Forelimb muscle (tissue), 1 donor: ENCODE measurements at regions not wholly inside any gene's neighbourhood (a gene's known extent, or its start where the extent isn't known, plus 50 kb on each side); places are given as distances from the start of the nearest gene placed in this dataset.
"Not testable (repeated sequence)": the region's sequence is repeated elsewhere in the genome, so short reads cannot be mapped to it uniquely, and the experiment has no call there.

Experiments used
- DNase-seq: peaks from one replicate; pipeline ENCODE4 v3.0.0-alpha.2; 2013; ENCODE audit warnings: low read depth

DNA sequence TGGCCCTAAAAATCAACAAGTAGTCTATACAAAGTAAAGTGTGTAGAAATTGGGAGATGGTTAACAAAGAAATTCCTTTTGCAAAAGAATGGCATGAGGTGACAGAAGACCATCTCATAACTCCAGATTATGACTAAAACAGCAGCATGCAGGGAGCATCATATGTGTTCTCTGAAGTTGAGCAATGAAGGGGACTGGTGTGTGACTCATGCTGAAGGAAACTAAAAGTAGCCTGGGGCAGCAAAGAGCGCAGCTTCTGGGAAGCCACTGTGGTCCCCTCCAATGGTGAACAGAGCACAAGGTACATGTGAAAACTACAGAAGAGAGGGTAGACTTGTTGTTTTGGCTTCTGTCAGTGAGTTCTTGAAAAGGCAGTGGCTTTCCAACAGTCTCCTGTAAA, 133.4 kb downstream of the MACC1 start:
- DNase-seq: no peak

DNA sequence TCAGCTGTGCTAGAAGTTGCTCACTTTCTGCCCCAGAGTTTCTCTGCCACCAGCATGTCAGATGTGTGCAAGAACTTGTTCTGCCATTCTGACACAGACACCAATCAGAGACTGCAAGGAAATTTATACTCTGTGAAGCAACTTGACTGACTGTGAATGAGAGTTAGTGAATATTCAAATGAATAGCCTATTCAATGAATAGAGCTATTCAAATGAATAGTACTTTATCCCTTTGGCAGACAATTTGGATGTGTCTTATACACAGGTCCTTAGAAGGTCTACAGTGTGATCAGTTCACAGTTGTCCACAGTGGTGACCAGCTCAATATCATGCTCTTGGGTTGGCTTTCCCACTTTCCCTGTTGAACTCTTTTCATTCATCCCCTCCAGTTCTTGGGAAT, 138.1 kb downstream of the MACC1 start:
- DNase-seq: no peak

DNA sequence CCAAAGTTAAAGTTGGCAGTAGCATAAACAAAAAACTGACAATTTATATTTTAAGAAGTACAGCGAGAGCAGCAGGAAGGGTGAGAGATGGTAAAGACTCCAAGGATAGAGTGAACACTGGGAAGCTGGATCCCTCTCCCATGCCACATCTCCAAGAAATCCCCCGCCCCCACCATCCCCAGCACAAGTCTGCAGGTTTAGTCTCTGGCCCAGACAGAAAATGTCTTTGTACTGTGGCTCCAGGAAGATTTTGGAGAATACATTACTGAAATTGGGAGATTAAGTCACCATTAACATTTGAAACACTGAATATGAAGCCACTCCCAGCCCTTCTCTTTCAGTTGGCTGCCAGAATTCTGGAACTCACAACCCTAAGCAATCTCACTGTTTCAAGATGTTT, 140.3 kb downstream of the MACC1 start:
- DNase-seq: no peak

DNA sequence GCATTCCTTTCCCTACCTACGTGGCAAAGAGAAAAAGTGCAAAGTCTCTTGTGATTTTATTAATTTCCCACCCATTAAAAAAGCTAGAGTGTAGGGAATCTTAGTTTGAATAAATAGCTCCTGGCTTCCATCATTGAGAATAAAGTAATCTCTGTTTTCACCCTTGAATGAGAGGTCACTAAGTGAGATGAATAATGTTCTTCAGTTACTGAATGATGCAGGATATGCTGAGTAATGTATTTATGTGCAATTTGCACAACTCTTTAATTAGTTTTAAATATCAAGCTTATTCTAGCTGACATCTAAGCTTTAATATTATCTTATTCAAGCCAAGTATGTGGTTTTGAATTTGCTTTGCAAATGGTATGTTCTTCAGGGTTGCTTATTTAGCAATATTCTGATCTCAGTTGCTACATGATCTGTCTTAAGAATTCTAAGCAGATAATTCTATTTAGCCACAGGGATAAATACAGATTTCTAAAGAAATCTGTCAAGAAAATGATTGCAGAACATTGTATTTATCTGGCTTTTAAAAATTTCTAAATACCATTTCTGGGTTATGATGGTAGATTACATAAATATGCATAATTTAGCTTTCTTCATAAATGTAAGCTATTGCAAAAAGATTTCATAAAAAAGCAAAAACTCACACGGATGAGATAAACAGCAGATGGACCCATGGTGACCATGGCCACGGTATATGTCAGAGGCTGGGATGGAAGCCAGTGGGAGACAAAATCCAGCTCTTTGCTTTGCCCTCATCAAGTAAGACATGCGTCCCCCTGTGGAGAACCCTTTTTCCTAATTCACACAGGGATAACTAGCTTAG, 141.0 kb downstream of the MACC1 start:
- no peak for DNase-seq

DNA sequence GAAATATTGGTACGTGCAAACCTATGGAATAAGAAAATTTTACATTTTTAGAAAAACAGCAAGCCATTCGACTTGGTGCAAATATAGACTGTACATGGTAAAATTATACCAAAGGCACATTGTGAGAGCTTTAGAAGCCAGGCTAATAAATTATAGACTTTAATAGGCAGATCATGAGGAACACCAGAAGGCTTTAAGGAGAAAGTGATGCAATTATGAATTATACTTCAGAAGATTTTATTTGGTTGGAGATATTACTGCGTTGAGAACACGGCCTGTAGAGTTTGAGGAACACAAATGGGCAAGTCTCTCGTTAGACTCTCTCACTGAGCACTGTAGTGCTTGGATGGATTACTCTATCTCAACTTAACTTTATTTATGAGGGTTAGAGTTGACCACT, 141.7 kb downstream of the MACC1 start:
- DNase-seq: no peak

DNA sequence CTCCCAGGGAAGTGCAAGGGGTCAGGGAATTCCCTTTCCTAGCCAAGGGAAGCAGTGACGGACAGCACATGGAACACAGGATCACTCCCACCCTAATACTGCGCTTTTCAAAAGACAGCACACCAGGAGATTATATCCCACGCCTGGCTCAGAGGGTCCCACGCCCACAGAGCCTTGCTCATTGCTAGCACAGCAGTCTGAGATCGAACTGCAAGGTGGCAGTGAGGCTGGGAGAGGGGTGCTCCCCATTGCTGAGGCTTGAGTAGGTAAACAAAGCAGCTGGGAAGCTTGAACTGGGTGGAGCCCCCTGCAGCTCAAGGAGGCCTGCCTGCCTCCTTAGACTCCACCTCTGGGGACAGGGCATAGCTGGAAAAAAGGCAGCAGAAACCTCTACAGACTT, 149.2 kb downstream of the MACC1 start:
- DNase-seq: not testable (repeated sequence)

DNA sequence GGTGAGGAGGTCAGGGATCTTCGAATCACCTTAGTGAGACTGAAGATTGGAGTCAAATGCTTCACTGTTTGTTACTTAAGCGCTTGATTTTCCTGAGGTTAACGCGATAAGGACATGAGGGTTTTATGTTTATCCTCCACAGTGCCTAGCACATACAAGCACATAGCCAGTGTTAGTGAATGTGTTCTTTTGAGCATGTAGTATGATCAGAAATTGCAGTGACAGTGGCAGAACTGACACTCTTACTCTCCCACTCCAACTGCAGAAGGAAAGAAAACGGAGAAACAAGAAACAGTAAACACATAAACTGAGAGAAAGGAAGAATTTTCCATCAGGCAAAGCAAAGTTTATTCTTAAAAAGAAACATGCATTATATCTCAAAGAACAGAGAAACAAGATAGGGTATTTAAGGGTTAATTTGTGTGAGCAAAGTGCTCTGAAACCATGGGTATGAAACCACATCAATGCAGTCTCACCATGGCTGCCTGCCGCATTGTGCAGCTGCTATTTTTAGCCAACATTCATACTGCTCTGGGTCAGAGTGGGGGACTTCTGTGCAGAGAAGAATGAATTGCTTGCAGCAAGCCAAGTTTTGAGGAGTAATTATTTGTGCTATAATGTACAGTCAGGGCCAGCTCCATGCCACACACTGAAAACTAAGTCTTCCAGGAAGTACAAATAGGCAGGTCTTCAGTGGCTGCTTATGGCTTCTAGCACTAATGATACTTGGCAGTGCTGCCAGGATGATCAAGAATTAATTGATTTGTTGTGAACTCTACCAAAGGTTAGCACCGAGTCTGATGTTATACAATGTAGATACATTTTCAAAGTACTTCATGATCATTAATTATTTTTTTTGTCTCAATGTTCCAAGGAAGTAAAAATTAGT, 152.0 kb downstream of the MACC1 start:
- no peak for DNase-seq

DNA sequence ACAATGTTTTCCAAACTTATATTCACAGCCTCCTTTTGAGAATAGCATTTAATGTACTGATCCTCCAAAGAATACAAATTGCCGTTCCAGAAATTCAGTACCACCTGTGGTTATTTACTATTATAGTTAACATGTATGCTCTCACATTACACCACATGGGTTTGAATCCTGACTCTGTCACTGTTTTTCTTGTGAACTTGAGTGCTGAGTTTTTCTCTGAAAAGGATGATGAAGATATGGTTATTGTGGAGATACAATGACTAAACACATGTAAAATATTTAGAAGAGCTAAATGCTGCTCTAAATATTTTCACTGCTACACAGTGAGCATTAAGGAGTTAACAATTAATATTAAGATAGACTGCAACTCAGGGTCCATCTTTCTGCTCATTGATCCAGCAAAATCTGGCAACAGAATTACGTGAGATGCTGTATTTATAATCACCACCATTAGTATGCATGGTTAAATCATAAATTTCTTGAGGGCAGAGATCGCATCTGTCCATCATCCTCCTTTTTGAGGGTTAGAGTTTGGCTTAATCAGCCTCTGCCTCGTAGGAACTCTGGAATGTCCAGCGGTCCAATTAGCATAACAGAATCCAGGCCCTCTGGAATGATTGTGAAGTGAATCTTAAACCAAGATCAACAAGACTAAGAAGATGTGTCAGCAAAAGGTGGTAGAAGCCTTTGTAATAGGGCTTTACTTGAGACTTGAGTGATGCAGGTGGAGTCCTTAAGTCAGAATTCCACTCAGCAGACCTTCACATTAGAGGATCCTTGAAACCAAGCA, 152.8 kb downstream of the MACC1 start:
- DNase-seq: no peak

DNA sequence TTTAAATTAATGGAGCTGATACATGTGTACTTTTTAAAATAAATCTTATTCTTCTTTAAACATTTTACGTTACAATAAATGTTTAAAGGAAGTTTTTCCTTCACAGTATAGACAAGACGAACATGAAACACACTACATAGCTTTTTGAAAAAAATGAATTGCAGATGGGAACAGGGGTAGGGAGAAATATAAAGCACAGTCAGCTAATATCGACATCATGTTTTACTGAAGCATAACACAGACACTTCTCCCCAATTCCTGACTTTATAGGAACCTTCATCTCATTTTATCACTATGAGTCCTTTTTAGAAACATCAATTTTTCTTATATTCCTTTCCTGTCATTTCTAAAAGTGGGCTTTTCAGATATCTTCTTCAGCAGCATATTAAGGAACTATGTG, 153.5 kb downstream of the MACC1 start:
- DNase-seq: no peak

DNA sequence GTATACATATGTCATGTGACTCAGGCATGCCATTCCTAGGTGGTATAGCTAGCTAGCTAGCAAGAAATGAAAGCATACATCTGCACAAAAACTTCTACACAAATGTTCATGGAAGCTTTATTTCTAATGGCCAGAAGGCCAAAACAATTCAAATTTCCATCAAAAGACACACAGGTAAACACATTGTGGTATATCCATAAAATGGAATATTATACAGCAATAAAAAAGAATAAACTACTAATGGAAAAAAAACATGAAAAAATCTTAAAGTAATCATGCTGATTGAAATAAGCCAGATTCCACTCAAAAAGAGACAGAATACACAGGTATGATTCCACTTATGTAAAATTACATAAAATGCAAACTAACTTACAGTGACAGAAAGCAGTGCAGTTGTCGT, 154.3 kb downstream of the MACC1 start:
- DNase-seq: no peak

DNA sequence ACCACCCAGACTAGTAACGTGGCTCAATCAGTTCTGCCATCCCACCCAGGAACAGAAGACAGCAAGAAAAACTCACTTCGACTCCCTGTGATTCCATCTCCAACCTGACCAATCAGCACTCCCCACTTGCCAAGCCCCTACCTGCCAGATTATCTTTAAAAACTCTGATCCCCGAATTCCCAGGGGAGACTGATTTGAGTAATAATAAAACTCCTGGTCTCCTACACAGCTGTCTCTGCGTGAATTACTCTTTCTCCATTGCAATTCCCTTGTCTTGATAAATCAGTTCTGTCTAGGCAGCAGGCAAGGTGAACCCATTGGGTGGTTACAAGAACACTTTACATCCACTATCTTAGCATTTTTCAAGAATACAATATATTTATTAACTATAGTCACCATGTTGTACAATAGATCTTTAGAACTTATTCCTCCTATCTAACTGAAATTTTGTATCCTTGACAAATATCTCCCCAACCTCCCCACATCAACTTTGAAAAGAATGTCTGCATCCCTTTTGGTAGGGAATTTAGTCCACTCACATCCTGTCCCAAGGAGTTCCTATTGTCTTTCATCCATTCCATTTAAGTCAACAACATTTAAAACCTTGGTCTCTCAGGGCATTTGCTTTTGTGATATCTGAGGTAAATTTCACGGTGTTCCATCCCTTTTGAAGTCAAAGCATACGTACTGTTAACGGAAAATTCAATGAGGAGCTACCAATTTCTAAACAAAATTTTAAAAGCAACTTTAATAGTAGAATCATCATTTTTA, 163.7 kb downstream of the MACC1 start:
- no peak for DNase-seq

DNA sequence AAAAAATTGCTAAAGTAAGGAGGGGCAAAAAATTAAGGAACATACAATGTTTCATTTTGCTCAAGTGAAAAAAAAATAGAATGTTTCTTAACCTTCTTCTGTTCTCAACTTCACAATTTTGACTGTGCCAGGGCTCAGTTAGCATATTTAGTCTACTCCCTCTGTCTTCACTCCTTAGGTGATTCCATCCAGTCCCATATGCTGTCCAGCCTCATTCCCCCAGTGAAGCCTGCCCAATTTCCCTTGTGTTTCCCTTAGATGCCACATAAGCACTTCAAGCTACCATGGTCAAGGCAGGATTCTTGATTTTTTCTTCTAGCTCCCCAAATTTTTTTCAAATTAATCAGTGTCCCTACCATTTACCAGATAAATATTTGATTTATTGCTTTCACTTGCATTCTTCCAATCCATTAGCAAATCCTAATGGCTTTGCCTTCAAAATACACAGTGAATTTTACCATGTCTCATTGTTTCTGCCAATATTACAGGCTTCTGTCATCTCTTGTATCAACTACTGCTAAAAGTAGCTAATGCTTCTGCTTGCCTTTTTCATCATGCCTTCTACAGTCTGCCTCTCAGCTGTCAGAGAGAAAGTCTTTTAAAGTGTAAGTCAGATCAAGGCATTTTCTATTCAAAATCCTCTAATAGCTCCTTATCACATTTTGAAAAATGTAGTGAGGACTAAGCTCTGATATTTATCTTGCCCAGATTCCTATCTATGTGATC, 166.8 kb downstream of the MACC1 start:
- DNase-seq: no peak

DNA sequence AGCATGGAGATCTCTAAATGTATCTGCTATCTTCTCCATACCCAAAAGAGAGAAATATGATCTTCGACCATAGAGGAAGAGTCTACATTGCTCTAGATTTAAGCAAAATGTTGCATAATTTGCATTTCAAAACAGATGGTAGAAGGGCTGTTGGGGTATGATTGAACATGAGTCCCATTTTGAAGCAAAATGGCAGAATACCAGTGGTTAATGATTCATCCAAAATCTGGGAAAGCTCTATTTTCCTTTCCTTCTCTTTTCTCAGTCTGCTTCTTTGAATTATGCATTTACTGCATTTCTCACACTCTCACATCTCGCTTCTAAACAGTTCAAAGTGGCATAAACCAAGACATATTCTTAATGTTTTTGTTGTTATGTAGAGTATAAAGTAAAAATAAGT, 178.5 kb downstream of the MACC1 start:
- DNase-seq: no peak

DNA sequence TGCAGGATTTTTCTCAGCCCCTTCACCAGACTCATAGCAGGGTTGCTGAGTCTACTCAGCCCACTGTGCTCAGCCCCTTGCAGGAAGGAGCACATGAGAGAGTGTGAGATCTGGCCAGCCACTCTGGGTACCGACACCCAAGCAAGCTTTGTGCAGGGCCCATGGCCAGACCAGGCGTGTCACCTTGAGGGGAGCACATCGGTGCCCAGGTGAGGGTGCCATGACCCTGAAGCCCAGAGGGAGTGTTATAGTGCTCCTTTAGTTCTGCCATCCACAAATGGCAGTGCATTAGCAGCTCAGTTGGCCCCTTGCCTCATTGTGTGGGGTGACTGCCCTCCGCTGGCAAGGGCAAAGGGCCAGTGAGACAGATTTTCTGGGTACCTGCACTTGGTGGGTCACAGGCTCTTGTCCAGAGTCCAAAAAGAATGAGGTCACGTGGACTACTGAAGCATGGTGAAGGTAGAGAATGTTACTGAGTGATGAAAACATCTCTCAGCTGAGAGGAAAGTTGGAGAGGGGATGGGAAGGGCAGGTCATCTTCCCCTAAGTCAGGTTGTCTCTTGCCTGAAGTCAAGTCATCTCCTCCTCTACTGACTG, 181.8 kb downstream of the MACC1 start:
- DNase-seq: no peak

DNA sequence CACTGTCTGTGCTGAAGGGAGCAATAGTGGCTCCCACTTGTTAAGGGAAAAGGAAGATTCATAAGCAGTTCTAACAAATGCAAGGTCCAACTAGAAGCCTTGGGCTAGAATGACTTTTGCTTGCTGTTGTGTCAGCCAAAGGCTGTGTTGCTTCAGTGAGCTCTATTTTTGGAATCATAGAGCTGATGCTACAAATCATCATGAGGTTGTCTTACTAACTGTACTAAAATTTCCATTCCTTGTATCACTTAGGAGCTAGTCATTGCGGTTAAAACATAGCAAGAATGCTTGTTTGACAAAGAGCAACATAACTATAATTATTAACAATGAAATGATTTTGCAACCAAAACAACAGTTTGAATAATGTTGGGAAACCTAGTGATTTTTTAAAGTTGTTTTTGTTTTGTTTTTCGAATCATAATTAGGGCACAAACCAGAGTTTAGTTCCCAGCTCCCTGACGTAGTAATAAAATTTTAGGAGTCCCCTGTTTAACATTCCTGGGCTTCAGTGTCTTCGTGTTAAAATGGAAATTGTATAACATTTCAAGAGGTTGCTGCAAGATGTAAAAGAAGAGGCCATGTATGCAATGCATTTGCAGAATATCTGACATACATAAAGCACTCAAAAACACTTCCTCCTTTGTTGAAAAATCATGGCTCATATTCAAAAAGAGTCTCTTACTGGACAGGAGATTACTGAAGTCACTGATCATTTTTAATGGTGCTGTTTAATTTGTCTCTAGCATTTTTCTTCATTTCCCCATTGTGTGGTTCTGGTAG, 183.4 kb downstream of the MACC1 start:
- no peak for DNase-seq

DNA sequence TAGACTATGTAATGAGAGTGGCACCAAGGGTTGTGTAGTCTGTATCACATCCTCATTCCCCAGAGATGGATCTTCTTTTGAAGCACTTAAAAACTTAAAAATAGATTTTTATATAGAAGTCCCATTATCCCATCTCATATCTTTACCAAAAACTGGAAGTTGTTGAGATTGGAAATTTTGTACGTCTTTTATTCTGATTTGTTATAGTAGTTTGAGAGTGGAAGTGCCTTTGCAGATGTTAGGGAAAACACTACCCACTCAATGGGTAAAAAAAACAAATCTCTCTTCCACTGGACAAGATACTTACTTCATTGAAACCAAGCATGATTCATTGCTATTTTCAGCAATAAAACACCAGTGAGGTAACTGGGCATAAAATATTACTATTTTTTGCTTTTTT, 184.4 kb downstream of the MACC1 start:
- DNase-seq: no peak

DNA sequence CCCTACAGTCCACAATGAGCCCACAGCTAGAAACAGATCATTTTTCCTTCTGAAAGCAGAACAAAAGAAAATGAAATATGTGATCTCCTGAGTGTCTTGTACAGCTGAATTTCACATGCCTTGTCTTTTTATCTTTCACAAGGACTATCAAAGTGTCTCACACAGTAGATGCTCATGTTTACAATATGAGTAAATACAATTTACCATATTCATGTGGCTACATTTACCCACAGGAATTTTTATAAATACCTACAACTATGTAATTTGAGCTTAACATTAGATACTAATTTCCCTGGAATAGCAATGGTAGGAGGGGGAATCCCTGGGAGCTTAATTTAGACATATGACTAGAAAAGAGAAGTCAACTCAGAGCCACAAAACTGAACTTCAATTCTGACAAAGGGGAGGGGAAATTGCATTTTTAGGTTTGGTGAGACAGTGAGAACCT, 186.2 kb downstream of the MACC1 start:
- DNase-seq: no peak

DNA sequence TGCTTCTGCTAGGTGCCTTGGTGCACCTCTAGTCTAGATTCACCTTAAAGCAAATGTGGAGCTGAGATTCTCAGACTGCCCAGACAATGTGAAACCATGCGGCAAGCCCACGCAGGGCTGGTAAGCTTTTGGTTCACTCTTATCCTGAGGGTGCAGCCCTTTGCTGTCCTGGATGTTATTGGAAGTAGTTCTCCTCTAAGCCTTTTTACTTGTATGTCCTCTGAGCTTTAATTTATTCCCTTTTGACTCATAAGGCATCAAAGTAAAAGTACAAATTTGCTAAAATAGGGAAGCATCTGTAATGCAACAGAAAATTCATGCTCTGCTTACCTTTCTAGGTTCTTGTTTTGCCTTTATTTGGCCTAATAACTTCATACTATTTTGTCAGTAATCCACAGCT, 186.8 kb downstream of the MACC1 start:
- DNase-seq: no peak

DNA sequence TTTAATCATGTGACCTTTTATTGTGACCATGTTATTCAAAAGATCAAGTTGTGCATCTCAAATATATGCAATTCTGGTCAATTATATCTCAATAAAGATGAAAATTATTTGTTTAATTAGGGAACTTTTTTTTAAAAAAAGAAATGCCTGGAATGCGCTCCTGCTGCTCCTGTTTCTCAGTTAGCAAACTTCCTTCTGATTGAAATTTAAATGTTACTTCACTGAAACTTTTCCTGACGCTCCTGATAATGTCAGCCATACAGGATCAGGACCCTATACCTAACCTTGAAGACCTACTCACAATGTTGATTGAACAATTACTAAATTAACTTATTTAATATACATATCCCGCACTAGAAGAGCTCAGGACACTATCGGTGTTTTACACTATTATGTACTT, 190.4 kb downstream of the MACC1 start:
- DNase-seq: no peak

DNA sequence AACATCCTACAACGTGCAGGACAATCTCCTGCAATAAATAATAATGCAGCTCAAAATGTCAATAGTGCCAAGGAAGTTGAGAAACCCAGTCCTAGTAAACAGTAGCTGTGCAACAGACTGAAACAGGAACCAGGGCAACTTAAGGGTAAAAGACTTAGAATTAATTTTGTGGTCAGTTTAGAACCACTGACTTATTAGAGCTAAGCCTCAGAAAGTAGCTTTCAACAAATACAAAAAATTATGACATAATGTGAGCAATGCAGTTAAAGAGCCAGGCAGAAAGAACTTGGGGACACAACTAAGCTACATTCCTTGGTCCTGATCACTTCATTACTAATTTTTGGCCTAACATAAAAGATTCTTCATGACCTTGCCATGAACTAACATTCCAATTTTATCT, 195.4 kb downstream of the MACC1 start:
- no peak for DNase-seq
